GM18505 (cell line): ENCODE measurements at regions not wholly inside any gene's neighbourhood (a gene's known extent, or its start where the extent isn't known, plus 50 kb on each side); places are given as distances from the start of the nearest gene placed in this dataset.

Source experiments
- ATAC-seq: cut with Tn5 transposase; IDR thresholded peaks from one replicate; pipeline ENCODE4 v1.9.1; 2021; ENCODE audit not compliant: unreplicated experiment
- POLR2A ChIP-seq: IDR thresholded peaks from 4 replicates; pipeline ENCODE4 v1.6.1; 2011; ENCODE audit warnings: borderline replicate concordance; ENCODE audit not compliant: insufficient read depth, insufficient read length; ENCODE audit errors: extremely low read depth

- ATAC-seq: no peak
Measured at GRCh38 chr12:46942579-46942978, 116.8 kb upstream of the SLC38A4 start.

DNA sequence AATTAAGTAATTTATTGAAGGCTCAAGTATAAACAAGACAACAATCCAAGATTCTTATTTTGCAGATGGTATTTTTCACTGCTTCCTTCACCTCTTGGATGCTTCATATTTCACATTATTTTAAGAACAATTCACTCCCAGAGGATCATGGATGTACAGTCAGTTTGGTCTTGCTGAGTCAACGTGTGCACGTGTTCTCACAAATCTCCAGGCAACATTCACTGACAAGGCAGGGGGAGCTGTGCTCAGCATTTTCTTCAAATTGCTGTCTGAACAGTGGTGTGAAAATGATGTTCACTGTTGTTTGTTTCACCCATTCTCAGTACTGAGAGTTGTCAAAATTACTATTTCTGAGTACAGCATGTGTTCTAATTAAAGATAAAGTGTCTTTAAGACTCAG lies 118.3 kb upstream of the SLC38A4 start:
- no peak for TF ChIP-seq POLR2A
- no peak for ATAC-seq

More at GRCh38 chr12:46942579-46942978, 116.8 kb upstream of the SLC38A4 start:
- TF ChIP-seq POLR2A: no peak

- ATAC-seq: no peak
- TF ChIP-seq POLR2A: no peak
Measured at GRCh38 chr12:46944771-46945170, 119.0 kb upstream of the SLC38A4 start.

DNA sequence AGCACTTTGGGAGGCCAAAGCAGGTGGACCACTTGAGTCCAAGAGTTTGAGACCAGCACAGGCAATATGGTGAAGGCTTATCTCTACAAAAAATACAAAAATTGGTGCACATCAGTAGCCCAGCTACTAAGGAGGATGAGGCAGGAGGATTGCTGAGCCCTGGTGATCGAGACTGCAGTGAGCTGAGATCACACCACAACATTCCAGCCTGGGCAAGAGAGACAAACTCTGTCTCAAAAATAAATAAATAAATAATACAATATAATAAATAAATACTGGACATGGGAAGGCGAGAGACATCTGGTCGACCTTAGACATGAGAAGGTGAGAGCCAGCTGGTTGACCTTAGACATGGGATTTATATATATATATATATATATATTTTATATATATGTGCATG lies 119.8 kb upstream of the SLC38A4 start:
- no peak for TF ChIP-seq POLR2A
- ATAC-seq: no peak

- ATAC-seq: no peak
- no peak for TF ChIP-seq POLR2A
Measured at GRCh38 chr12:46946137-46946536, 120.3 kb upstream of the SLC38A4 start.

DNA sequence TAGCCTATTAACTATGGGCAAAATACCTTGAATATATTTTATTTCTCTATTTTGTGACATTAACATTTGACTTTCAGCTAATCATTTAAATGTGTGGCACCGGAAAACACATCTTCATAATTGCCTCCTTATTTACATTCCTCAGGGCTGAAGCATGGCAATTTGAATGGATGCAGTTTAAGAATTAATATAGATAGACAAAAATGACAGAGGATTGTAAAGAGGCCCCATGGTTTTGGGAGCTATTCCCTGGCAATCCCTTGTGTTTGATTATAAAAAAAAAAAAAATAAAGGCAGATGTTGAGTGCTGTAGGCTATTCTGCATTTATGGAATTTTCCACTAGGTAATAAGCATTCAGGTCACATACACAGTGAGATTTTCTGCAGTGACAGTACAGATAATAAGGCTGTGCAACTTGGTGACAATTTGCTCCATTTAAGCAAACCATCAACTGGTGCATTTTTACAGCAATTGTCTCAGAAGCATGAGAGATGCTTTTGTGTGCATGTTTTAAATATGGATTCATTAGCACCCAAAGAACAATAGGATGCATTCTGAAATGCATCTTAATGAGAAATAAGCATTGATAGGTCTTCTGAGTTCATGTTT lies 123.2 kb upstream of the SLC38A4 start:
- no peak for ATAC-seq
- TF ChIP-seq POLR2A: no peak

- no peak for TF ChIP-seq POLR2A
- no peak for ATAC-seq
Measured at GRCh38 chr12:46950094-46950493, 124.3 kb upstream of the SLC38A4 start.

DNA sequence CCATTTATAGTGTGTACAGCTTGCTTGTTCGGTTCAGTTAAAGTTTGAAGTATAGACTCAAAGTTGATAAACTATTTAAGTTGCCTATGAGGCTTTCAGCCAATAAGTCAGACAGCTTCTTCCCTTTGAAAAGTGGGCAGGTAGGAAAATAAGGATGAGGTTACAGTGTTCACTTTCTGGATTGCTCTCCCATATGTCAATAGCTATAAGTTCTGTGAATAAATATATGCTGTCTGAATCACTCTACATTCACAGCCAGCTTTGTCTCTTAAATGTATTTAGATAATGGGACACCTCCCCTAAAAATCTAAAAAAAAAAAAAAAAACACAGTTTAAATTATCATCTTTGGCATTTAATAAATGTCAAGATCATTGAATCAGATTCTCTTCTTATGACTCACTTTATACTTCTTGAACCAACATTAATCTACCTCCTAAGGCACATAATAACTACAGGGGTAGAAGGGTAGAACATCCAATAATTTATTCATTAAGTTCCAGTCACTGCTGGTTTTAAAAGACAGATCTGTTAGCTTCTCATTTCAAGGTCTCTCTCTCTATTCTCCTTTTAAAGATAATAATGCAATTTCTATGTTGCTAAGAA lies 126.4 kb upstream of the PCED1B start:
- TF ChIP-seq POLR2A: no peak
- no peak for ATAC-seq

DNA sequence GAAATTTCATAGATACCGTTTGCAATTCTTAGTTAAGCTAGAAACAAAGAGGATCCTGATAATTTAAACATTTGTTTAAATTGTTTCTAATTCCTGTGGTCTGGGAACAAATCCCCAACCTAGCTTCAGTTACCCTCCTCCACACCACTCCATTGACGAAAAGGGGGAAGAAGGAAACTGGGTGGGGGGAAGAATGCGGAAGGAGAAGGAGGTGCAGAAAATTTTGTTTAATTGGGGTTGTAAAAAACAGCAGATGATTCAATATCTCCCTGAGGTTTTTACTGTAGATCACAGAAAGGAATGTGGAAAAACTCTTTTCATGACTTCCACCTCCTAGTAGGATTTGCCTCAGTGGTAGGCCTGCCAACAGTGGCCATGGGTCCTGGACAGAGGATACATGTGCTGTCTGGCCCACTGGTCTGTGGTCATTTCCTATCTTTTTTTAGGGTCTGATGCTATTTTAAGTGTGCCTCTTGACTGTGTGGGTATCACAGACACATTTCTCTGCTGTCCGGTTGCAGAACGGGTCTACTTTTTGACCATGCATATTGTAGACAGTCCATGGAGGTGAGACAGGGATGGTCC lies 122.9 kb upstream of the PCED1B start:
- no peak for ATAC-seq
- no peak for TF ChIP-seq POLR2A

DNA sequence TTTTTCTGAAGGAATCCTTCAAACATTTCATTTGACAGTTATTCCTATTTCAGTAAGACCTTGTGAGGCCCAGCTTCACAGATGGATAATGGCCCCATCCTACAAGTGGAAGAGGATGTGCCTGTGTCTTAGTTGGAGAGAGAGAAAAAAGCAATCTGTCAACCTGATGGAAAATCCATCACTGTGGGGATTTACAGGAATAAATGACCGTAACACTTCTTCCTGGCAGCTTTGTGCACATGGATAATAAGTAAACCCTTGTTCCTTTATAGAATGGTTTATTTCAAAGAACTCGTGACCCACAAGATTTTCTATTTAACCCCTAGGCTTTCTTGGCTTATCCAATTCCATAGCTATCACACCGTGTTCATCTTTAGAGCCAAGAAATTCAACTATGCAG lies 121.4 kb upstream of the PCED1B start:
- no peak for ATAC-seq
- TF ChIP-seq POLR2A: no peak

- TF ChIP-seq POLR2A: no peak
- no peak for ATAC-seq
Measured at GRCh38 chr12:46958599-46959290, 120.7 kb upstream of the PCED1B start.

GRCh38 chr12:46959502-46959901 lies 119.9 kb upstream of the PCED1B start:
- no peak for TF ChIP-seq POLR2A

DNA sequence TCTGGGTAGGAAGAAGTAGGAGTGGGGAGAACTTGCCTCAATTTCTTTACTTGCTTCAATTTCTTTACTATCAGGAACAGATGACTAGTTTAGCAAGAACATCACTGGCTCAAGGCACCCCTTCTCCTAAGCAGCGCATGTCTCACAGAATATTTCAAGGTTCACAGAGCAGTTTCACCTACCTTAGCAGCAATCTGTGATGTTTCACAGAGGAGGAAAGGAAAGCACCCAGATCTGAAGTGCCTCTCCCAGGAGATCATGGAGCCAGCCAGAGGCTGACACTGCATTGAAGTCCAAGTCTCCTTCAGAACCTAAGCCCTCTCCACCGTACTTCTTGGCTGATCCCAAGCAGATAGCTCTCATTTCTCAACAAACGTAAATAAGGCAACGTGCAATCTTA lies 118.7 kb upstream of the PCED1B start:
- no peak for TF ChIP-seq POLR2A
- no peak for ATAC-seq

More at GRCh38 chr12:46959502-46959901, 119.9 kb upstream of the PCED1B start:
- ATAC-seq: no peak

- no peak for TF ChIP-seq POLR2A
- no peak for ATAC-seq
Measured at GRCh38 chr12:46963191-46963590, 116.2 kb upstream of the PCED1B start.

DNA sequence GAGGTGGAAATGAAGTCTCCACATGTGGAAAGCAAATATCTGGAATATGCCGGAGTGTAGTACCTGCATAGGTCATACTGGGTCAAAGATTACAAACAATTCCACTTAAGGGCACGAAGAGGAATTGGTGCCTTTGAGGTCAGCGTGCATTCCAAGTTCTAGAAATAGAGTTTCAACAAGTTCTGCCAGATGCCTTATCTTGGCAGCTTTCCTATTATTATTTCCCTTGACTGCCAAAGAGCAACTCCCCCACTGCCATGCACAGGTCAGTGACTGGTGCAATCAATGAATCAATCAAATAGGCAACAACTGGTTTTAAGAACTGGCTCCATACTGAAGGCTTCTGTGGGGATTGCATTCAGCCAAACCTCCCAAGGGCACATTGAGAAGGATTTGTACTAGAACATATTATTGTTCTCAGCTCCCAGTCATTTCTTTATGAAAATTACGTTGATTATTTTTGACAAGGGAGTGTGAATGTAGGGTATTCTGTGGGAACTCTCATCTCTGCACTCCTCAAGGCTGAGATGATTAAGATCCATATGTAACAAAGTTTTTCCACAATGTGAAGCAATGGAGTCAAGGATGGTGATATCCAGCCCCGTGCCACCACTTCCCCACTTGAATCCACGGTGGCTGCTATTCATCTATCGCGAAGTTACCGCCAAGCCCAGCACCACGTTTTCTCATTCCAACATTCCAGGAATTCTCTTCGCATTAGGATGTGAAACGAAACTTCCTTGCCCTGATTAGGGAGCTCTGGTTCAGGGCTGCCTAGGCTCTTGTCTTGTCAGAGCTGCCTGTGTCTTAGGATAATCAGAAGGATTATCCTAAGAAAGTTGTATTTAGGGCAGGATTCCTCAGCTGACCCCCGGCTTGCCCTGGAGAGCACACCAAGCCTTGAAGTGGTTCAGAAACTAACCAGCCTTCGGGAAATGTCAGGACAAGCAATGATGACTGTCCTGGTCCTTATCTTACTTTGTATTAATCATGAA lies 115.1 kb upstream of the PCED1B start:
- no peak for ATAC-seq
- no peak for TF ChIP-seq POLR2A
